Endometrium (tissue), 2 donors: ENCODE measurements at regions not wholly inside any gene's neighbourhood (a gene's known extent, or its start where the extent isn't known, plus 50 kb on each side); places are given as distances from the start of the nearest gene placed in this dataset.

ENCODE experiments used
- FAIRE-seq: peaks from 2 replicates; lab custom pipeline; 2012; peaks lifted over from hg19 to GRCh38; lab: Jason Lieb, UNC
- donor health status: control.
- donor health status: control.

- FAIRE-seq, result no peak
These were observed 58.6 kb upstream of the JCAD start for GRCh38 chr10:30117812-30118501.

DNA sequence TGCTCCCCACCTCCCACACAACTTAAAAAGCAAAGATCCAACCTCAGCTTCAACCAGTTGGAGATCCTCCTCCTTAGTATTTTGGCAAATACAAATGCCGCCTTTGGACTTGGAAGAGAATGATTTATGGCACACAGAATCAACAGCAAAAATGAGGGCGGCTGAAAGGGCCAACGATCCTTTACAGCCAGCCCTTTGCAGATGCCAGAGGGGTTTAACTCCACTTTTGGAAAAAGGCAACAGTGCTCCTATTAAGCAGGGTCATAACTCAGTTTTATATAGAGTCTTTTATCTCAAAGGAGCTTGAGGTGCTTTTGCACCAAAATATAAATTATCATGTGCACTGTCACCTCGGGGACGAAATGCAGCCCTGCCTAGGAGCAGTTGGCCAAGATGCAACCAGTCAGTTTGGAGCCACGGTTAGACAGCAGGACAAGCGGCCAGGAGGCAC, 56.7 kb upstream of the JCAD start:
- no peak for FAIRE-seq

GRCh38 chr10:30115626-30115940, 56.2 kb upstream of the JCAD start:
- no peak for FAIRE-seq

- no peak for FAIRE-seq
These were observed 55.7 kb upstream of the JCAD start for GRCh38 chr10:30114881-30115625.

- no peak for FAIRE-seq
These were observed 55.0 kb upstream of the JCAD start for GRCh38 chr10:30114401-30114800.

- no peak for FAIRE-seq
These were observed 52.1 kb upstream of the JCAD start for GRCh38 chr10:30111340-30112022.
